Activated naive CD8-positive, alpha-beta T cell treated with anti-CD3 and anti-CD28 coated beads for 36 hours (primary cell): ENCODE measurements at regions not wholly inside any gene's neighbourhood (a gene's known extent, or its start where the extent isn't known, plus 50 kb on each side); places are given as distances from the start of the nearest gene placed in this dataset.

Experiments
- DNase-seq: peaks from one replicate; pipeline ENCODE4 v3.0.0; 2021
- H3K27ac Mint-ChIP-seq: one replicate; pipeline ENCODE4 v1.8.0; 2022; ENCODE audit warnings: mild to moderate bottlenecking, moderate library complexity, mixed read lengths
- H3K27me3 Mint-ChIP-seq: one replicate; pipeline ENCODE4 v1.8.0; 2022; ENCODE audit warnings: mild to moderate bottlenecking, mixed read lengths
- H3K36me3 Mint-ChIP-seq: one replicate; pipeline ENCODE4 v1.8.0; 2021; ENCODE audit warnings: mild to moderate bottlenecking, mixed read lengths
- H3K4me1 Mint-ChIP-seq: one replicate; pipeline ENCODE4 v1.8.0; 2021; ENCODE audit warnings: mixed read lengths
- H3K4me3 Mint-ChIP-seq: one replicate; pipeline ENCODE4 v1.8.0; 2022; ENCODE audit warnings: mild to moderate bottlenecking, moderate library complexity, mixed read lengths
- H3K9me3 Mint-ChIP-seq: one replicate; pipeline ENCODE4 v1.8.0; 2022; ENCODE audit warnings: mixed read lengths

DNA sequence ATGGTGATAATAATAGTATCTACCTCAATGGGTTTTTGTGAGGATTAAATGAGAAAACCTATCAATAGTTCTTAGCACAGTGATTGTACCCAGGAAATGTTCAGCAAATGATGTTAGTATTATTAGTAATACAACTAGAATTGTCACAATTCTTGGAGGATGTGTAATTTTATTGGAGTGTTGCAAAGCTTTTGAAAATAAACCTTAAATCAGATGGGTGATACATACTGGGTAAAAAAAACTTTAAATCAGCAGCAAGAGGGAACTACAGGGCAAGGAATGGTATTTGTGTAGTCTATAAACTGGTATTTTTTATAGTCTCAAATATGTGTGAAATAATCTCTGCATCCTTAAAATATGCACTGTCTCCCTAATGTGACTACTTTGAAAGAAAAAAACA is 371.6 kb downstream of the PIK3R1 start:
- no peaks in the 10 kb centered on the region for H3K27me3 Mint-ChIP-seq
- H3K27ac Mint-ChIP-seq, result no peak overlapping the region
- no peak for DNase-seq
- H3K4me3 Mint-ChIP-seq, result no peak overlapping the region
- no peaks in the 10 kb centered on the region for H3K9me3 Mint-ChIP-seq
- H3K36me3 Mint-ChIP-seq, result no peaks in the 10 kb centered on the region
- H3K4me1 Mint-ChIP-seq, result no peaks in the 10 kb centered on the region

DNA sequence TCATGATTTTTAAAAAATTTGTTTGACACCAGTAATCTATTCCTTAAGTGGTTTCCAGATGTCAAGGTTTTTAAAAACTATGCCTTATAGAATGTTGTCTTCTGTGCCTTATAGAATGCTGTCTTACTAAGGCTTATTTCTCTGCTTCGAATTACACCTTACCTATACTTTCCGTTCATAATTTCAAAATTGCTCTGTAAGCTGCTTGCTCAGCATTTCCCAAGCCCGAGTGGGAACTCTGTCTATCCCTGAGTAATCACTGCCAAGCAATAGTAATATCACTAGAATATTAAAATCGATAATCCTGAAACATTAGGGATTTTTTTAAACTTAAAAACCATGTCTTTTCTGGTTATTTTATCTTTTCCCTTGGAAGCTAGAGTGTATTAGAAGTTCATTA is 376.3 kb downstream of the PIK3R1 start:
- Mint-ChIP-seq H3K27ac (no peak overlapping the region), H3K4me1 (no peaks in the 10 kb centered on the region), H3K36me3 (no peaks in the 10 kb centered on the region), H3K4me3 (no peak overlapping the region), H3K9me3 (no peaks in the 10 kb centered on the region), H3K27me3 (no peaks in the 10 kb centered on the region)
- no peak for DNase-seq

DNA sequence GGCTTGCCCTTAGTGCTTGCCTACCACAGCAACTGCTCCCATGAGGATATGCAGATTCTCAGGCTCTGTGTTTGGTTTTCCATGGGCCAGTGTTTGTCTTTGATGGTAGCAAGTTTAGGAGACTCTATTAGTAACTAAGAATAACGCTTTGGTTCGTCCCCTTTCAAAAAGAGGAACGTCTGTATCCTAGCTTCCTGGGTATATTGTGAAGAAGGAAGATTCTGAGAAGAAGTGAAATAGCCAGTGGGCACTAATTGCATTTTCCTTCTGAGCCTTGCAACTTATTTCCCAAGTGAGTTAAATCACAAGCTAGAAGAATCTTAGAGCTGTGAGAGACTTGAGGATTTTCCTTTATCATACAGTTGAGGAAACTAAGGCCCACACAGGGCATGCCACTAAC is 376.8 kb downstream of the PIK3R1 start:
- no peak overlapping the region for H3K4me3 Mint-ChIP-seq
- no peaks in the 10 kb centered on the region for H3K4me1 Mint-ChIP-seq
- H3K36me3 Mint-ChIP-seq, result no peaks in the 10 kb centered on the region
- no peak overlapping the region for H3K27ac Mint-ChIP-seq
- DNase-seq, result no peak
- H3K27me3 Mint-ChIP-seq, result no peaks in the 10 kb centered on the region
- H3K9me3 Mint-ChIP-seq, result no peaks in the 10 kb centered on the region

DNA sequence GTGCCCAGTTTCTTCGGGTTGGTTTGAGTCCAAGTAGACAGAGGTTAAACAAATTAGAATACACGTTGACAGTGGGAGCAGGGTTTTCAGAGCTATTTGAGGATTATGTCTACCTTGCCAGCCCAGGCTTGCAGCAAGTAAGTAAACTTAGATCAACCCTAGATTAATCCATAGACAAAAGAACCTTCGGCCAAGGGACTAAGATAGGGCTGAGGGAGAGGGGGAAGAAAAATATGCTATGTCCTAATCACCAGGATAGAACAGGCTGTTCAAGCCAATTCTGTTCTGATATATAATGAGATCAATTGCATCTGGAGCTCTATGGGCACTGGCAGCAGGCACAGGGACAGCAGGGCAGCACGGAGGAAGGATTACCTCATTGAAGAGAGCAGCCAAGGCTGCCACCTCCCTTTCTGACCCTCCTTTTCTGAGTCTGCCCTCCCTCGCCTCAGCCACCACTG is 377.7 kb downstream of the PIK3R1 start:
- no peaks in the 10 kb centered on the region for H3K9me3 Mint-ChIP-seq
- DNase-seq, result no peak
- no peak overlapping the region for H3K27ac Mint-ChIP-seq
- H3K27me3 Mint-ChIP-seq, result no peaks in the 10 kb centered on the region
- no peaks in the 10 kb centered on the region for H3K36me3 Mint-ChIP-seq
- H3K4me3 Mint-ChIP-seq, result no peak overlapping the region
- H3K4me1 Mint-ChIP-seq, result no peaks in the 10 kb centered on the region

DNA sequence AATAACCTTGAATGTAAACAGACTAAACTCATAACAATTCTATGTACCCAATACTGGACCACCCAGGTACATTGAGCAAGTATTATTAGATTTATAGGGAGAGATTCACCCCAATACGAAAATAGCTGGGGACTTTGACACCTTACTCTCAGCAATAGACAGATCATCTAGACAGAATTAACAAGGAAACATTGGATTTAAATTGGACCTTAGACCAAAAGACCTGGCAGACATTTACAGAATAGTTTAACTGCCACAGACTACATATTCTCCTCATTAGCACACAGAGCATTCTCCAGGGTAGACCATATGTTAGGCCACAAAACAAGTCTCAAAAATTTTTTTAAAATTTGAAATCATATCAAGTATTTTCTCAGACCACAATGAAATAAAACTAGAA is 397.4 kb downstream of the PIK3R1 start:
- Mint-ChIP-seq H3K9me3 (peaks cover 37% of the 10 kb centered on the region), H3K4me1 (no peaks in the 10 kb centered on the region), H3K4me3 (no peak overlapping the region)

DNA sequence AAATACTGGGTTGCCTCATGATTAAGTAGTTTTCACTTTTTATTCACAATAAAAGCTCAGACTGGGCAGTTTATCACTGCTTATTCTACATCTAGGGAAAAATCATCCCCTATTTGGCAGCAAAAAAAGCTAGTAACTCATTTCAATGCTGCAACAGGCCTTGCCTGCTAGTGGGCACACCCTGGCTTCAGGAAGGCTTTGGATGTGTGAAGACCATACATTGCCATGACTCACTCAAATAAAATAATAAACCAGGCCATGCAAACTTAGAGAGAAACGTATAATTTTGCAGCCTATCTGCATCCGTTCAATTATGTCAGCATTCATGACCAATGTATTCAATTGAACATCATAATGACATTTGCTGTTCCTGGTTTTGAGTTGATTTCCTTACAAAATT is 402.9 kb downstream of the PIK3R1 start:
- Mint-ChIP-seq H3K36me3 (peaks cover 1% of the 10 kb centered on the region), H3K27me3 (no peaks in the 10 kb centered on the region), H3K9me3 (peaks cover 9% of the 10 kb centered on the region), H3K4me1 (no peaks in the 10 kb centered on the region), H3K4me3 (no peak overlapping the region), H3K27ac (no peak overlapping the region)
- no peak for DNase-seq

More for the DNA sequence above, 397.4 kb downstream of the PIK3R1 start:
- no peak for DNase-seq
- Mint-ChIP-seq H3K27me3 (no peaks in the 10 kb centered on the region), H3K27ac (no peak overlapping the region), H3K36me3 (peaks cover 8% of the 10 kb centered on the region)

DNA sequence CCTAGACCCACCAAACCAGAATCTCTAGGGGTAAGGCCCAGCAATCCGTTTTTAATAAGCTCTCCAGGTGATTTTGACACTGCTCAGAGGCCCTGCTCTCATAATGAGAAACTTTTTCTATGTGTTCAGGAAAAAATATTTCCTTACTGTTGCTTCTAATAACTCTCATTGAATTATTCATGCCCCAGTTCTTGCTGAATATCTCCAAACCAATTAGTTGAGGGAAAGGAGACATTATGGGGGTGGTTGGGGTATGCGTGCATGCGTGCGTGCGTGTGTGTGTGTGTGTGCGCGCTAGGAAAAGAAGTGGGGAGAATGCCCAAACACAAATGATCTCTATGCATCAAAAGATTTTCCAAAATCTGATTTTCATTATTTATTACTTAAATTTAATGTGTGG is 411.4 kb downstream of the PIK3R1 start:
- Mint-ChIP-seq H3K27me3 (no peaks in the 10 kb centered on the region), H3K9me3 (no peaks in the 10 kb centered on the region), H3K4me3 (no peak overlapping the region), H3K27ac (no peak overlapping the region), H3K36me3 (peaks cover 1% of the 10 kb centered on the region), H3K4me1 (no peaks in the 10 kb centered on the region)
- DNase-seq, result no peak

DNA sequence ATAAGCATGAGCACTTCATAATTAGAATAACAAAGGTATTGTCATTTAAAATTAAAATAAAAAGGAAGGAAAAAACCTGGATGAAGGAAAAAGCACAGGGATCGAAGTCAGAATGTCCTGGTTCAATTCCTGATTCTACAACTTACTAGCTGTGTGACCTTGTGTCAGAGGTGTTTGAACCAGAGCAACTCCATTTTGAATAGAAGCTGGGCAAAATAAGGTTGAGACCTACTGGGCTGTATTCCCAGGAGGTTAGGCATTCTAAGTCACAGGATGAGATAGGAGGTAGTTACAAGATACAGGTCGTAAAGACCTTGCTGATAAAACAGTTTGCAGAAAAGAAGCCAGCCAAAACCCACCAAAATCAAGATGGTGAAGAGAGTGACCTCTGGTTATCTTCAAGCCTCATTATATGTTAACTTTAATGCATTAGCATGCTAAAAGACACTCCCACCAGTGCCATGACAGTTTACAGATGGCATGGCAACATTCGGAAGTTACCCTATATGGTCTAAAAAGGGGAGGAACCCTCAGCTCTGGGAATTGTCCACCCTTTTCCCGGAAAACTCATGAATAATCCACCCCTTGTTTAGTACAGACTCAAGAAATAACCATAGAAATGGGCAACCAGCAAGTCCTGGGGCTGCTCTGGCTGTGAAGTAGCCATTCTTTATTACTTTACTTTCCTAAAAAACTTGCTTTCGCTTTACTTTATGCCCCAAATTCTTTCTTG is 412.7 kb downstream of the PIK3R1 start:
- no peak for DNase-seq
- no peak overlapping the region for H3K4me3 Mint-ChIP-seq
- H3K9me3 Mint-ChIP-seq, result no peaks in the 10 kb centered on the region
- no peaks in the 10 kb centered on the region for H3K4me1 Mint-ChIP-seq
- H3K27ac Mint-ChIP-seq, result no peak overlapping the region
- H3K36me3 Mint-ChIP-seq, result peaks cover 1% of the 10 kb centered on the region
- peaks cover 3% of the 10 kb centered on the region for H3K27me3 Mint-ChIP-seq

DNA sequence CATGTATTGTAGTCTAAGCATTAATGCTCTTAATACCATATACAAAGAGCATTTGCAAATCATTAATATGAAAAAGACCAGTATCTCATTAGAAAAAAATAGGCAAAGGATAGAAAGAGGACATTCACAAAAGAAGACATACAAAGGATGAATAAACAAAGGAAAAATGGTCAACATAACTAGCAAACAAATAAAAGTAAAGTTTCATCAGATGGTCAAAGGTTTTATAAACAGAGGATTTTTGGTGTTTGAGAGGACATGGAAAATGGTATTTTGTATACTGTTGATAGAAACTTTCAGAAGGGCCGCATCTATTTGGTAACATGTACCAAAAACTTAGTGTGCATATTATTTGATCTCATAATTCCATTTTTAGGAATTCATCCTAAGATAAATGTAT is 414.8 kb downstream of the PIK3R1 start:
- peaks cover 3% of the 10 kb centered on the region for H3K27me3 Mint-ChIP-seq
- no peaks in the 10 kb centered on the region for H3K4me1 Mint-ChIP-seq
- H3K27ac Mint-ChIP-seq, result no peak overlapping the region
- H3K36me3 Mint-ChIP-seq, result peaks cover under 1% of the 10 kb centered on the region
- no peak for DNase-seq
- H3K9me3 Mint-ChIP-seq, result no peaks in the 10 kb centered on the region
- H3K4me3 Mint-ChIP-seq, result no peak overlapping the region

DNA sequence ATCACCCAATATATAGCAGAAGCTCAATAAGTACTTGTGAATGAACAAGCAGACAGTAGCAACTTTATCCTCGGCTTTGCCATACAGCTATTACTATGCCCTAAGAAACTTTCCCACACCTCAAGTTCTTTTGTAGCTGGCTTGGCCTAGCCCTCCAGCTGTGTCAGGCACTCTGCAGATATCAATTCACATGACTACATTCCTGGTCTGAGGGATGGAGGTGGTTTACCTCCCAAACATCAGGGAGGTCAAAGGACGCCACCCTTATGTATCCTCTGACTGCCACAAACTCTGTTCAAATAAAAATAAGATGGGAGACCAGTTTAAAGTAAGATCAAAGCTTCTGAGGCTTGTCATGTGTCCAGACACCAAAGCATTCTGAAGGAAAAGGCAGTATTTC is 416.3 kb downstream of the PIK3R1 start:
- no peak overlapping the region for H3K27ac Mint-ChIP-seq
- H3K4me1 Mint-ChIP-seq, result no peaks in the 10 kb centered on the region
- no peak for DNase-seq
- H3K27me3 Mint-ChIP-seq, result peaks cover 3% of the 10 kb centered on the region
- H3K9me3 Mint-ChIP-seq, result no peaks in the 10 kb centered on the region
- no peak overlapping the region for H3K4me3 Mint-ChIP-seq
- H3K36me3 Mint-ChIP-seq, result no peaks in the 10 kb centered on the region

DNA sequence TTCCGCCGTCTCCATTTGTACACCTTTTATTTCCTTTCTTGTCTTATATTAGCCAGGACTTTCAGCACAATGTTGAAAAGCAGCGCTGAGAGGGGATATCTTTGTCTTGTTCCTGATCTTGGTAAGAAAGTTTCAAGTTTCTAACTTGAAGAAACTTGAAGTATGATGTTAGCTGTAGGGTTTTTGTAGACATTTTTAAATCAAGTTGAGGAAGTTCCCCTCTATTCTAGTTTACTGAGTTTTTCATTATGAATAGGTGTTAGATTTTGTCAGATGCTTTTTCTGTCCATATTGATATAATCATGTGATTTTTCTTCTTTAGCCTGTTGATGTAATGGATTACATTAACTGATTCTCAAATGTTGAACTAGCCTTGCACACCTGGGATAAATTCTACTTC is 425.7 kb downstream of the PIK3R1 start:
- H3K27ac Mint-ChIP-seq, result no peak overlapping the region
- DNase-seq, result no peak
- H3K4me1 Mint-ChIP-seq, result no peaks in the 10 kb centered on the region
- no peaks in the 10 kb centered on the region for H3K27me3 Mint-ChIP-seq
- H3K9me3 Mint-ChIP-seq, result peaks cover 3% of the 10 kb centered on the region
- no peak overlapping the region for H3K4me3 Mint-ChIP-seq
- H3K36me3 Mint-ChIP-seq, result no peaks in the 10 kb centered on the region

DNA sequence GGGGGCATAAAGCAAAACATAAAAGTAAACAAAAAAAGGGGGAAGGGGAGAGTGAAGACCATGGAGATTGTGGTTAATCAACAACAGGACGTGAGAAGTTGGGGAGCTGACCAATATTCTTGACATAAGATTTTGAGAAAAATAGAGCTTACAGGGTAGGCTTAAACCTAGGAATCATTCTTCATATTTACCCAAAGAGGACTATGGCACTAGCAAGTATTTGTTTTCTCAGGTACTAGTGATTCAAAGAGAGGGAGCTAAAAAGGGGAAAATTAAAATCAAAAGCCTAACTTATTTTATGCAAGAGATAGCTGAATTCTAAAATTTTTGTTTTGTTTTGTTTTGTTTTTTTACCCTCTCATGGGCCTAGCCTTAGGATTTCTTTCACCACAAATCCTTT is 427.5 kb downstream of the PIK3R1 start:
- no peak for DNase-seq
- Mint-ChIP-seq H3K9me3 (peaks cover 3% of the 10 kb centered on the region), H3K27ac (no peak overlapping the region), H3K36me3 (no peaks in the 10 kb centered on the region), H3K27me3 (no peaks in the 10 kb centered on the region), H3K4me1 (no peaks in the 10 kb centered on the region), H3K4me3 (no peak overlapping the region)

DNA sequence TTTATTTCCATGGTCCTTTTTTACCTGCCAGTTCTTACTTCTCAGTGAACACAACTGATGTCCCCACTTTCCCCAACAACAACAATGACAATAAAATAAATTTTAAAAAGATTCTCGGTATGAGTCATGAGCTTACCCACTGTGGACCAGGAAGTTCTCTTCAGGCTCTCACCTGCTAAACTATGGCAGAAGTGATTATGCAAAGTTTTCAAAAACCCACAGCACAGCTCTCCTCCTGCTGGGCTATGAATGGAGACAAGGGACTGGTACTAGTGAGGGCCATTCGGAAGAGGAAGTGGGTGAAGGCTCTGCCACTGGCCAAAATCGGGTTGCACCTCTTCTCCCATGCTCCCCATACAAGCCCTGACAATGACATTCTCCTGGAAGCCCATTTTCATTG is 429.4 kb downstream of the PIK3R1 start:
- H3K4me3 Mint-ChIP-seq, result no peak overlapping the region
- H3K36me3 Mint-ChIP-seq, result no peaks in the 10 kb centered on the region
- peaks cover 3% of the 10 kb centered on the region for H3K9me3 Mint-ChIP-seq
- H3K4me1 Mint-ChIP-seq, result no peaks in the 10 kb centered on the region
- H3K27ac Mint-ChIP-seq, result no peak overlapping the region
- DNase-seq, result no peak
- H3K27me3 Mint-ChIP-seq, result no peaks in the 10 kb centered on the region

DNA sequence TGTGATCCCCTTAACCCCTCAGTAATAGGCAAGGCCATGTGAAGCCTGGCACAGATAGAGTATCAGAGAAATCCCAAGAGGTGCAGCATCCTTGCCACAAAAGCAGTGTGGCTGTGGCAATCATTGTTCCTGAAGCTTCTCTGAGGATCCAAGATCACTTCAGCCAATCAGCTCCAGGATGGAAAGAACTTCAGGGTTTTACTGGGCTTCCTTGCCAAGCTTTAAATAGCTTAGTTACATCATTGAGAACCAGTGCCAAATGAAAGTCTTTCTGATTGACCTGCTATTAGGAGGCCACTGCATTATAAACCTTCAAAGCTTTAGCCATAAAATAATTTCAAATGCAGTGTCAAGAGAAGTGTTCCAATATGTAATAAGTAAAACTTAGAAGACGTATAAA is 430.6 kb downstream of the PIK3R1 start:
- Mint-ChIP-seq H3K4me1 (no peaks in the 10 kb centered on the region), H3K27ac (no peak overlapping the region), H3K36me3 (no peaks in the 10 kb centered on the region), H3K27me3 (no peaks in the 10 kb centered on the region), H3K9me3 (peaks cover 3% of the 10 kb centered on the region), H3K4me3 (no peak overlapping the region)
- no peak for DNase-seq

DNA sequence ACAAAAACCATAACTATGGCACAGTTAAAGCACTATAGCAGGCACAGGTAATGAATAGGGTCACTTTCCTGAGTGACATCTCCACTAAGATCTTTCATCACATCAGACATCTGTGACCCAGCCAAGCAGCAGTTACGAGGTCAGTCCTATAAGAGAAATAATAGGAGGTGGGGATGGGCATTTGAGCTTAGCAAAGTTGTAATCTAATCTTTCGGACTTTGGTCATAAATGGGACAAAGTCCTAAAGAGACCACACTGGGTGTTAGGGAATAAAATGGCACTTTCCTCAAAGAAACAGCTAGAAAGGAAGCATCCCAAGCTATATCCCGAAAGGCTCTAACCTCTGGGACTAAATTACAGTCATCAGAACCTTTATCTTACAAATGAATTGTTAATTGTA is 432.2 kb downstream of the PIK3R1 start:
- Mint-ChIP-seq H3K4me1 (no peaks in the 10 kb centered on the region), H3K36me3 (no peaks in the 10 kb centered on the region), H3K27ac (no peak overlapping the region), H3K4me3 (no peak overlapping the region), H3K27me3 (no peaks in the 10 kb centered on the region), H3K9me3 (no peaks in the 10 kb centered on the region)
- no peak for DNase-seq

DNA sequence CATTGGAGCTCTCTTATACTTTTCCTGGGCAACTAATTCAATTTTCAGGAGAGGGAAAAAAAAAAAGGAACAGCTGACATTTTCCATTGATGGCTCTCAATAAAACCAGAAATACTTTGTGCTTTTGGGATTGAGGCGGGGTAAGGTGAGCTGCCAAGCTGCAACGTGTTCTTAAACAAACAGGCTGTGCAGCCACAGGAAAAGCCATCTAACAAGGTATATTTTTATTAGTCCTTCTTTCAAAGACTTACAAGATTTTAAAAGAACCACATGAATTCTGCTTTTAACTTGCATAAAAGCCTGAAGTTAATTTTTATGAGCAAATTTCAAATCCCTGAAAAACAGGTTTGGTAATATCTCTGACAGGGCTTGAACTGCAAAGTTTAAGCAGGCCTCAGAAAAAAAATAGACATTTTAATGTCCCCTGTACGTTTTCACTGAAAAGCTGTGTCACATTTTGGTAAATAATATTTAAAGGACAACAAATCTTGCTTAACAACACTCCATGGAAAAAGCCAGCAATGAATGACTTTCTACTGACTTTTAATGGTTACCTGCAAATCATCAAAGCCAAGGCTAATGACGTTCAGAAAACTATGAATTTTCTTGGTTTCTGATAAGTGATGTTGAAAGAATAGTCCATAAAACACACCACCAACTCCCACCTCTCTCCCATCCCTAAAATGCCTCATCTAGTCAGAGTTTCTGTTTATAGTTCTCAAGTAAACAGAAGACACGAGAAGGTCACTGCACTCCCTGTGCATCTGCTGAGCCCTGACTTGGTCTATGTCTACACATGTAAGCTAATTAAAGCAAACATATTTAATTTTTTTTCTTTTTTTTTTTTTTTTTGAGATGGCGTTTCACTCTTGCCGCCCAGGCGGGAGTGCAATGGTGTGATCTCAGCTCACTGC is 433.6 kb downstream of the PIK3R1 start:
- Mint-ChIP-seq H3K9me3 (no peaks in the 10 kb centered on the region), H3K27me3 (no peaks in the 10 kb centered on the region), H3K4me3 (no peak overlapping the region), H3K4me1 (no peaks in the 10 kb centered on the region), H3K36me3 (no peaks in the 10 kb centered on the region), H3K27ac (no peak overlapping the region)
- no peak for DNase-seq
